RWPE2 (cell line): ENCODE measurements at regions not wholly inside any gene's neighbourhood (a gene's known extent, or its start where the extent isn't known, plus 50 kb on each side); places are given as distances from the start of the nearest gene placed in this dataset.

ENCODE experiments used
- ATAC-seq: fragments of 200-7000 bp; cut with Tn5 transposase; 3 replicates; pipeline ENCODE4 v1.9.1; 2021; ENCODE audit warnings: low read depth
- DNase-seq: peaks from one replicate; pipeline ENCODE4 v3.0.0-alpha.2; 2020; ENCODE audit warnings: low spot score
- H3K27ac ChIP-seq: fragments of 450-650 bp; 2 replicates; pipeline ENCODE4 v1.5.1; 2017; ENCODE audit warnings: mild to moderate bottlenecking; ENCODE audit not compliant: poor library complexity, severe bottlenecking
- H3K27me3 ChIP-seq: fragments of 250-450 bp; sonication (Bioruptor Pico); 2 replicates; pipeline ENCODE4 v1.5.1; 2021; ENCODE audit warnings: mild to moderate bottlenecking, moderate library complexity; ENCODE audit not compliant: insufficient read depth, poor library complexity, severe bottlenecking
- H3K36me3 ChIP-seq: fragments of 250-450 bp; sonication (Bioruptor Pico); 2 replicates; pipeline ENCODE4 v1.5.1; 2020; ENCODE audit warnings: low read depth, mild to moderate bottlenecking, moderate library complexity
- H3K4me1 ChIP-seq: fragments of 250-450 bp; sonication (Bioruptor Pico); 2 replicates; pipeline ENCODE4 v1.5.1; 2021; ENCODE audit warnings: mild to moderate bottlenecking, moderate library complexity; ENCODE audit not compliant: insufficient read depth, poor library complexity, severe bottlenecking
- H3K4me3 ChIP-seq: fragments of 250-450 bp; sonication (Bioruptor Pico); 2 replicates; pipeline ENCODE4 v1.5.1; 2021; ENCODE audit warnings: mild to moderate bottlenecking, moderate library complexity; ENCODE audit not compliant: severe bottlenecking
- H3K9me3 ChIP-seq: fragments of 250-450 bp; sonication (Bioruptor Pico); 2 replicates; pipeline ENCODE4 v1.5.1; 2021; ENCODE audit warnings: mild to moderate bottlenecking, moderate library complexity; ENCODE audit not compliant: severe bottlenecking
- CTCF ChIP-seq: fragments of 450-650 bp; IDR thresholded peaks from one replicate; pipeline ENCODE4 v1.5.1; 2017; ENCODE audit warnings: mild to moderate bottlenecking, moderate library complexity; ENCODE audit not compliant: poor library complexity, severe bottlenecking

GRCh38 chr6:144349690-144350527 lies 64.8 kb downstream of the UTRN start:
- no peaks in the 10 kb centered on the region for H3K27me3 ChIP-seq
- no peak overlapping the region for H3K4me3 ChIP-seq
- ATAC-seq (peak; percentile 82), DNase-seq (no peak)
- H3K9me3 ChIP-seq: no peaks in the 10 kb centered on the region
- TF ChIP-seq CTCF: no peak
- peaks cover 40% of the 10 kb centered on the region for H3K4me1 ChIP-seq
- H3K27ac ChIP-seq: peak overlapping the region; percentile 68
- H3K36me3 ChIP-seq: no peaks in the 10 kb centered on the region

- no peak for ATAC-seq
- no peaks in the 10 kb centered on the region for H3K9me3 ChIP-seq
- H3K36me3 ChIP-seq: no peaks in the 10 kb centered on the region
- H3K4me3 ChIP-seq: no peak overlapping the region
- no peak for DNase-seq
- TF ChIP-seq CTCF: no peak
- H3K4me1 ChIP-seq: peaks cover 40% of the 10 kb centered on the region
- H3K27me3 ChIP-seq: no peaks in the 10 kb centered on the region
- peak overlapping the region; percentile 68 for H3K27ac ChIP-seq
These were observed 65.4 kb downstream of the UTRN start for GRCh38 chr6:144350528-144350880.

DNA sequence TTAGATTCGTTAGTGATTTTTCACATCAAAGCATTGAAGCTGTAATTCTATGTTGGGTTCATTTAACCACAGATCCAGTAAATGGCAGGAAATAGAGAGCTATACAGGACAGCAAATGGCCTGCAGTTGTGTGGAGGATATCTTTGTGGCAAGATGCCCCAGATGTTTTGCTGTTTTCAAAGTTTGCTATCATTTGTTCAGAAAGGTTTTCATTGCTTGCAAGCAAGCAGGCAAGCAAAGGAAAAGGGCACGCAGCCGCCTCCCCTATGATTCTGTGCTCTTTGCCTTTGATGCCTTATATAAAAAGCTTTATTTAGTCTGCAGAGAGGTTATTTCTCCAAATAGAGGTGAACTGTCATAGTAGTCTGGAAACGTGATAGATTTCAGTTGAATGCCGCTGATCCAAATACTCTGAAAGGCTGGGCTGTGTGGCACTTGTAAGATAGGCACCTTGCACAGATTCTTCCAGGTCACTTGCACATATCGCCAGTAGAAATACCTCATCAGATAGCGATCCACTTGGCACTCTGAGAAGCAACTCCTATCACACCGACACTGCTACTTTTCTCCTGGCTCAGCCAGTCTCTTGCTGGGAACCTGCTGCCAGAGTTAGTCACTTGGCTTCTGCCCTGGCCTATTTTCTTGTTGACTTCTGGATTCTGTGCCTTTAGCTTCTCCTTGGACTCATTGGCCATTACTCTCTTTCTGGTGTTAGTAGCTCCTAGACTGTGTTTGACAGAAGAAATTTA lies 66.4 kb downstream of the UTRN start:
- no peak for DNase-seq
- TF ChIP-seq CTCF: no peak
- Histone ChIP-seq H3K9me3 (no peaks in the 10 kb centered on the region), H3K27me3 (no peaks in the 10 kb centered on the region), H3K27ac (no peak overlapping the region), H3K4me1 (peaks cover 35% of the 10 kb centered on the region), H3K36me3 (no peaks in the 10 kb centered on the region), H3K4me3 (no peak overlapping the region)
- no peak; the same call in 2 of the 3 replicates for ATAC-seq

DNA sequence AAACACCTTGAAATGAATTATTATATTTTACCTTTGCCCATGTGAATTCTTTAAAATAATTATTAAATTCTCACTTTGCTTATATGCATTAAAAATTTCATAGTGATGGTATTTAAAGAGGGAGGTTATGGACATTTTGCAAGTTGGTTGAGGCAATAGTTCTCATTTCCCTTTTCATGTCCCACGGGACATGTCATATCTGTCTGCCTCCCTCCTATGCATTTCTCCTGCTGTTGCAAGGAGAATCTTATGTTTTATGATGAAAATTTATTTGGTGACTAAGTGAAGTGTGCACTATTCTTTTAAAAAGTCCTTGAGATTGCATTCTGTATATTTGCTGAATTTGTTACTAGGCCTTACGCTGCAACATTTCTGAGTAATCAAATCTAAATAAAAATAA lies 67.2 kb downstream of the UTRN start:
- no peaks in the 10 kb centered on the region for H3K9me3 ChIP-seq
- H3K27me3 ChIP-seq: no peaks in the 10 kb centered on the region
- H3K4me1 ChIP-seq: peaks cover 27% of the 10 kb centered on the region
- no peak for TF ChIP-seq CTCF
- no peak overlapping the region for H3K27ac ChIP-seq
- ATAC-seq (no peak), DNase-seq (no peak)
- no peaks in the 10 kb centered on the region for H3K36me3 ChIP-seq
- H3K4me3 ChIP-seq: no peak overlapping the region
